ENCODE measurements at regions not wholly inside any gene's neighbourhood (a gene's known extent, or its start where the extent isn't known, plus 50 kb on each side); places are given as distances from the start of the nearest gene placed in this dataset.

DNA sequence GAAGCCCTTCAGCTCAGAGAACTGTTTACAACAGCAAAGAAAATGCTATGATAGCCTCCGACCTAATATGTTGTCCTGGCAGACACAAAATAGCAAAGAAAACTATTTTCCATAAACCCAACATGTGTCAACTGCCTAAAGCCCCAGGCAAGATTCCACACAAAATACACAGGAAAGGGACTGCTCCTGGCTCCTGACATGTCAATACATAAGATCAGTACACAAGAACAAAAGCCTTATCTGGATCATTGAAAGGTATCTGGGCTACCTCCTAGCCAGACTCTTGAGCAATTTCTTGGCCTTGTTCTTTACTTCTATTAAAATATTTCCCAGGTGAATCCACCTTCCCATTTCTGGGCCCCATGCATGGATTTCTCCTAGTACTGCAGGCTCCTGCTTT is 242.3 kb upstream of the GRIP1 start (continued):
- no peak for TF ChIP-seq POLR2AphosphoS5 (IDR thresholded peaks at IDR 0.05; ENCODE audit: low read depth)
- TF ChIP-seq, protein P1, sequence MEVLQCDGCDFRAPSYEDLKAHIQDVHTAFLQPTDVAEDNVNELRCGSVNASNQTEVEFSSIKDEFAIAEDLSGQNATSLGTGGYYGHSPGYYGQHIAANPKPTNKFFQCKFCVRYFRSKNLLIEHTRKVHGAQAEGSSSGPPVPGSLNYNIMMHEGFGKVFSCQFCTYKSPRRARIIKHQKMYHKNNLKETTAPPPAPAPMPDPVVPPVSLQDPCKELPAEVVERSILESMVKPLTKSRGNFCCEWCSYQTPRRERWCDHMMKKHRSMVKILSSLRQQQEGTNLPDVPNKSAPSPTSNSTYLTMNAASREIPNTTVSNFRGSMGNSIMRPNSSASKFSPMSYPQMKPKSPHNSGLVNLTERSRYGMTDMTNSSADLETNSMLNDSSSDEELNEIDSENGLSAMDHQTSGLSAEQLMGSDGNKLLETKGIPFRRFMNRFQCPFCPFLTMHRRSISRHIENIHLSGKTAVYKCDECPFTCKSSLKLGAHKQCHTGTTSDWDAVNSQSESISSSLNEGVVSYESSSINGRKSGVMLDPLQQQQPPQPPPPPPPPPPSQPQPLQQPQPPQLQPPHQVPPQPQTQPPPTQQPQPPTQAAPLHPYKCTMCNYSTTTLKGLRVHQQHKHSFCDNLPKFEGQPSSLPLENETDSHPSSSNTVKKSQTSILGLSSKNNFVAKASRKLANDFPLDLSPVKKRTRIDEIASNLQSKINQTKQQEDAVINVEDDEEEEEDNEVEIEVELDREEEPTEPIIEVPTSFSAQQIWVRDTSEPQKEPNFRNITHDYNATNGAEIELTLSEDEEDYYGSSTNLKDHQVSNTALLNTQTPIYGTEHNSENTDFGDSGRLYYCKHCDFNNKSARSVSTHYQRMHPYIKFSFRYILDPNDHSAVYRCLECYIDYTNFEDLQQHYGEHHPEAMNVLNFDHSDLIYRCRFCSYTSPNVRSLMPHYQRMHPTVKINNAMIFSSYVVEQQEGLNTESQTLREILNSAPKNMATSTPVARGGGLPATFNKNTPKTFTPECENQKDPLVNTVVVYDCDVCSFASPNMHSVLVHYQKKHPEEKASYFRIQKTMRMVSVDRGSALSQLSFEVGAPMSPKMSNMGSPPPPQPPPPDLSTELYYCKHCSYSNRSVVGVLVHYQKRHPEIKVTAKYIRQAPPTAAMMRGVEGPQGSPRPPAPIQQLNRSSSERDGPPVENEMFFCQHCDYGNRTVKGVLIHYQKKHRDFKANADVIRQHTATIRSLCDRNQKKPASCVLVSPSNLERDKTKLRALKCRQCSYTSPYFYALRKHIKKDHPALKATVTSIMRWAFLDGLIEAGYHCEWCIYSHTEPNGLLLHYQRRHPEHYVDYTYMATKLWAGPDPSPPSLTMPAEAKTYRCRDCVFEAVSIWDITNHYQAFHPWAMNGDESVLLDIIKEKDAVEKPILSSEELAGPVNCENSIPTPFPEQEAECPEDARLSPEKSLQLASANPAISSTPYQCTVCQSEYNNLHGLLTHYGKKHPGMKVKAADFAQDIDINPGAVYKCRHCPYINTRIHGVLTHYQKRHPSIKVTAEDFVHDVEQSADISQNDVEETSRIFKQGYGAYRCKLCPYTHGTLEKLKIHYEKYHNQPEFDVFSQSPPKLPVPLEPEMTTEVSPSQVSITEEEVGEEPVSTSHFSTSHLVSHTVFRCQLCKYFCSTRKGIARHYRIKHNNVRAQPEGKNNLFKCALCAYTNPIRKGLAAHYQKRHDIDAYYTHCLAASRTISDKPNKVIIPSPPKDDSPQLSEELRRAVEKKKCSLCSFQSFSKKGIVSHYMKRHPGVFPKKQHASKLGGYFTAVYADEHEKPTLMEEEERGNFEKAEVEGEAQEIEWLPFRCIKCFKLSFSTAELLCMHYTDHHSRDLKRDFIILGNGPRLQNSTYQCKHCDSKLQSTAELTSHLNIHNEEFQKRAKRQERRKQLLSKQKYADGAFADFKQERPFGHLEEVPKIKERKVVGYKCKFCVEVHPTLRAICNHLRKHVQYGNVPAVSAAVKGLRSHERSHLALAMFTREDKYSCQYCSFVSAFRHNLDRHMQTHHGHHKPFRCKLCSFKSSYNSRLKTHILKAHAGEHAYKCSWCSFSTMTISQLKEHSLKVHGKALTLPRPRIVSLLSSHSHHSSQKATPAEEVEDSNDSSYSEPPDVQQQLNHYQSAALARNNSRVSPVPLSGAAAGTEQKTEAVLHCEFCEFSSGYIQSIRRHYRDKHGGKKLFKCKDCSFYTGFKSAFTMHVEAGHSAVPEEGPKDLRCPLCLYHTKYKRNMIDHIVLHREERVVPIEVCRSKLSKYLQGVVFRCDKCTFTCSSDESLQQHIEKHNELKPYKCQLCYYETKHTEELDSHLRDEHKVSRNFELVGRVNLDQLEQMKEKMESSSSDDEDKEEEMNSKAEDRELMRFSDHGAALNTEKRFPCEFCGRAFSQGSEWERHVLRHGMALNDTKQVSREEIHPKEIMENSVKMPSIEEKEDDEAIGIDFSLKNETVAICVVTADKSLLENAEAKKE (CRISPR knock-in tag; IDR thresholded peaks at IDR 0.05): no peak

DNA sequence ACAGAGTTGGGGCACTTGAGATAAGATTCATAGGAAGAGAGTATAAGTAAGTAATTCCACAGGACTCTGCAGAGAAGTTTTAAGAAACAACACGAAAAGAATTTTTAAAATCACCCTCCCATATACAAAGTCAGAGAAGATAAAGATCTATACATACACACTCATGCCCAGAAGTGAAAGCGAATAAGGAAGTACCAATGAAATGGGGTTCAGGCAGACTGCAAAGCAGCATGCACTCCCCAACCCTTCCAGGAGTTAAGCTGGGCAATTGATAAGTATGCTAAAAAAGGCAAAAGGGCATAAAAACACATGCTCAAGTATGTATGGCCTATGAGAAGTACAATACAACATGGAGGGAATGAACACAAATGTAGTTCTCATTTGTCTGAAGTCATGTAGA is 246.2 kb upstream of the GRIP1 start:
- Mint-ChIP-seq H3K4me1 (peaks cover 9% of the 10 kb centered on the region), H3K27ac (no peak overlapping the region), H3K27me3 (ENCODE audit: insufficient read depth, low read depth, poor library complexity) (peaks cover 2% of the 10 kb centered on the region), H3K9me3 (no peaks in the 10 kb centered on the region), H3K36me3 (ENCODE audit: low read depth) (no peaks in the 10 kb centered on the region), H3K4me3 (no peak overlapping the region)
- H3F3A ChIP-seq (replicated peaks; ENCODE audit: low read depth): no peaks in the 10 kb centered on the region
- H3K36me3 ChIP-seq (ENCODE audit: insufficient read depth): no peaks in the 10 kb centered on the region
- no peak overlapping the region for H3K27ac ChIP-seq (ENCODE audit: low read depth)
- no peak overlapping the region for H3K4me3 ChIP-seq
- H3K79me2 ChIP-seq (replicated peaks; ENCODE audit: insufficient read depth): no peaks in the 10 kb centered on the region; the same call in 1 of the 2 replicates
- no peaks in the 10 kb centered on the region for H3K27me3 ChIP-seq (ENCODE audit: insufficient read depth)
- ATAC-seq (no peak), DNase-seq (ENCODE audit: low spot score) (no peak)
- H4K20me1 ChIP-seq (replicated peaks; ENCODE audit: insufficient read depth): no peaks in the 10 kb centered on the region; the same call in 1 of the 2 replicates
- H3K9me2 ChIP-seq (ENCODE audit: insufficient read depth): no peaks in the 10 kb centered on the region
- no peak overlapping the region for H3K4me2 ChIP-seq
- H3K4me1 ChIP-seq (ENCODE audit: insufficient read depth): peaks cover 10% of the 10 kb centered on the region
- no peak overlapping the region for H2AFZ ChIP-seq
- no peak for TF ChIP-seq ZNF114 (CRISPR knock-in tag; IDR thresholded peaks at IDR 0.05)

DNA sequence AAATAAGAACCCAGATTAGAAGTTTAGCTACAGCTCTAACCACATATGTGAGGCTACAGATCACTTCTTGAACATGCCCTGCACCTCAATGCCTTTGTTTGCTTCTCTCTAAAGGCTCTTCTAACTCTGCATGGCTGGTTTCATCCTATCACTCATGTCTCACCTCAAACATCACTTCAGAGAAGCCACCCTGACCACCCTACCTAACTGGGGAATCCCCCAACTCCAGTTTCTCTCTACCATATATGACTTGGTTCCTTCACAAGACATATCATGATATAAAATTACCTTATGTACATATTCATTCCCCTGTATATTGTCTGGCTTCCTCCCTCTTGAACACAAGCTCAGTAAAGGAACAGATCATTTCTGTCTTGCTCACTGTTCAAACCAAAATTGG is 250.2 kb upstream of the GRIP1 start:
- Mint-ChIP-seq H3K27ac (no peak overlapping the region), H3K36me3 (ENCODE audit: low read depth) (no peaks in the 10 kb centered on the region), H3K4me1 (peaks cover 9% of the 10 kb centered on the region), H3K27me3 (ENCODE audit: insufficient read depth, low read depth, poor library complexity) (peaks cover 2% of the 10 kb centered on the region), H3K4me3 (no peak overlapping the region), H3K9me3 (no peaks in the 10 kb centered on the region)
- Histone ChIP-seq H3K4me2 (no peak overlapping the region), H3K27me3 (ENCODE audit: insufficient read depth) (no peaks in the 10 kb centered on the region), H2AFZ (no peak overlapping the region), H4K20me1 (replicated peaks; ENCODE audit: insufficient read depth) (no peaks in the 10 kb centered on the region; the same call in 1 of the 2 replicates), H3K27ac (ENCODE audit: low read depth) (no peak overlapping the region), H3K9me2 (ENCODE audit: insufficient read depth) (no peaks in the 10 kb centered on the region), H3K4me3 (no peak overlapping the region), H3F3A (replicated peaks; ENCODE audit: low read depth) (no peaks in the 10 kb centered on the region), H3K79me2 (replicated peaks; ENCODE audit: insufficient read depth) (no peaks in the 10 kb centered on the region), H3K4me1 (ENCODE audit: insufficient read depth) (peaks cover 10% of the 10 kb centered on the region), H3K36me3 (ENCODE audit: insufficient read depth) (no peaks in the 10 kb centered on the region)
- ATAC-seq (no peak), DNase-seq (ENCODE audit: low spot score) (no peak)
- TF ChIP-seq ZNF114 (CRISPR knock-in tag; IDR thresholded peaks at IDR 0.05) (no peak), ZNF331 (CRISPR knock-in tag; IDR thresholded peaks at IDR 0.05; ENCODE audit: low read depth) (no peak)
- TF ChIP-seq, protein P1 (CRISPR knock-in tag; IDR thresholded peaks at IDR 0.05): no peak
